Naive thymus-derived CD4-positive, alpha-beta T cell (primary cell): ENCODE measurements at regions not wholly inside any gene's neighbourhood (a gene's known extent, or its start where the extent isn't known, plus 50 kb on each side); places are given as distances from the start of the nearest gene placed in this dataset.

Experiments
- ATAC-seq: fragments of 150-1000 bp; cut with Tn5 transposase; 2 replicates; pipeline ENCODE4 v1.10.0; 2021; ENCODE audit warnings: mild to moderate bottlenecking, moderate library complexity
- CTCF ChIA-PET: fragments of 350-600 bp; sonication (Branson Sonifier 250); formaldehyde crosslinking; loops from one replicate; lab custom pipeline; 2021; ENCODE audit warnings: antibody characterized with exemption; lab: Charles Lee
- POLR2A ChIA-PET: fragments of 350-600 bp; sonication (Branson Sonifier 250); formaldehyde crosslinking; loops from one replicate; lab custom pipeline; 2021; ENCODE audit warnings: antibody characterized with exemption, inconsistent platforms; lab: Charles Lee
- DNase-seq, 9 donors: peaks; one replicate each; pipeline versions ENCODE4 v3.0.0 to v3.0.0-alpha.2; 2020 to 2022; ENCODE audit warnings: mixed read lengths in 1 of 9
- H3K27ac ChIP-seq: one replicate; pipeline ENCODE4 v1.7.0; 2013; ENCODE audit warnings: mild to moderate bottlenecking, low read depth, low read length, moderate library complexity
- H3K27me3 ChIP-seq, 2 donors: one replicate each; pipeline ENCODE4 v1.7.0; 2013; ENCODE audit warnings: low read length in 2 of 2, mild to moderate bottlenecking in 2 of 2, moderate library complexity in 2 of 2; ENCODE audit not compliant: control insufficient read depth in 2 of 2, insufficient read depth in 2 of 2
- H3K36me3 ChIP-seq, 3 experiments: 1 replicate in 2 of 3; 2 replicates in 1 of 3; pipeline ENCODE4 v1.7.0; 2013; ENCODE audit warnings: low read length in 3 of 3, mild to moderate bottlenecking in 3 of 3, moderate library complexity in 1 of 3; ENCODE audit not compliant: insufficient read depth in 3 of 3, control insufficient read depth in 2 of 3
- H3K4me1 ChIP-seq, 2 donors: one replicate each; pipeline ENCODE4 v1.7.0; 2013; ENCODE audit warnings: low read length in 2 of 2, mild to moderate bottlenecking in 2 of 2, moderate library complexity in 1 of 2; ENCODE audit not compliant: control insufficient read depth in 2 of 2, insufficient read depth in 2 of 2
- H3K4me3 ChIP-seq: 2 replicates; pipeline ENCODE4 v1.7.0; 2013; ENCODE audit warnings: mild to moderate bottlenecking, low read length
- H3K9me3 ChIP-seq, 3 experiments: 1 replicate in 2 of 3; 2 replicates in 1 of 3; pipeline ENCODE4 v1.7.0; 2013; ENCODE audit warnings: low read length in 3 of 3; ENCODE audit not compliant: control insufficient read depth in 2 of 3
- H3K27ac Mint-ChIP-seq, 9 donors: one replicate each; pipeline ENCODE4 v1.8.0; 2020 to 2022; ENCODE audit warnings: mixed read lengths in 9 of 9, mild to moderate bottlenecking in 8 of 9, moderate library complexity in 5 of 9, inconsistent platforms in 2 of 9
- H3K27me3 Mint-ChIP-seq, 5 donors: one replicate each; pipeline ENCODE4 v1.8.0; 2021 to 2022; ENCODE audit warnings: mixed read lengths in 5 of 5, mild to moderate bottlenecking in 1 of 5
- H3K36me3 Mint-ChIP-seq, 5 donors: one replicate each; pipeline ENCODE4 v1.8.0; 2020 to 2022; ENCODE audit warnings: mixed read lengths in 5 of 5, mild to moderate bottlenecking in 3 of 5, inconsistent platforms in 1 of 5
- H3K4me1 Mint-ChIP-seq, 7 donors: one replicate each; pipeline ENCODE4 v1.8.0; 2020 to 2022; ENCODE audit warnings: mixed read lengths in 7 of 7, mild to moderate bottlenecking in 3 of 7, inconsistent platforms in 1 of 7
- H3K4me3 Mint-ChIP-seq, 10 donors: one replicate each; pipeline ENCODE4 v1.8.0; 2020 to 2022; ENCODE audit warnings: mild to moderate bottlenecking in 10 of 10, mixed read lengths in 10 of 10, moderate library complexity in 6 of 10, inconsistent platforms in 2 of 10
- H3K9me3 Mint-ChIP-seq, 11 donors: one replicate each; pipeline ENCODE4 v1.8.0; 2020 to 2022; ENCODE audit warnings: mixed read lengths in 11 of 11, mild to moderate bottlenecking in 4 of 11, inconsistent platforms in 1 of 11, moderate library complexity in 1 of 11
- intact Hi-C, 2 donors: fragments of 100-400 bp; cut with micrococcal nuclease; formaldehyde crosslinking; loops; one replicate each; pipeline ENCODE4 v1.15.1; 2023

GRCh38 chr5:37892586-37892985, 52.7 kb upstream of the GDNF start:
- H3K4me3 Mint-ChIP-seq = no peak overlapping the region
- ChIA-PET POLR2A (no interaction called here), CTCF (no interaction called here)
- Histone ChIP-seq H3K4me3 (no peak overlapping the region), H3K27me3 (no peaks in the 10 kb centered on the region), H3K4me1 (no peaks in the 10 kb centered on the region), H3K27ac (no peak overlapping the region), H3K36me3 (no peaks in the 10 kb centered on the region), H3K9me3 (no peaks in the 10 kb centered on the region)
- H3K9me3 Mint-ChIP-seq = peaks cover 0 to 5% (median 0%) of the 10 kb centered on the region in 11 donors
- no peak overlapping the region for H3K27ac Mint-ChIP-seq
- no peaks in the 10 kb centered on the region for H3K4me1 Mint-ChIP-seq
- DNase-seq = no peak
- ATAC-seq = no peak
- no peaks in the 10 kb centered on the region for H3K36me3 Mint-ChIP-seq
- peaks cover 2 to 17% (median 9%) of the 10 kb centered on the region in 5 donors for H3K27me3 Mint-ChIP-seq
- intact Hi-C loops = no loop called here

GRCh38 chr5:37891832-37892231, 52.0 kb upstream of the GDNF start:
- ChIA-PET CTCF (no interaction called here), POLR2A (no interaction called here)
- no peaks in the 10 kb centered on the region for H3K27me3 ChIP-seq
- H3K4me3 ChIP-seq = no peak overlapping the region
- Mint-ChIP-seq H3K36me3 (no peaks in the 10 kb centered on the region), H3K4me3 (no peak overlapping the region), H3K27me3 (peaks cover 2 to 20% (median 8%) of the 10 kb centered on the region in 5 donors), H3K9me3 (peaks cover 0 to 5% (median 0%) of the 10 kb centered on the region in 11 donors), H3K27ac (no peak overlapping the region), H3K4me1 (no peaks in the 10 kb centered on the region)
- H3K9me3 ChIP-seq = no peaks in the 10 kb centered on the region
- intact Hi-C loops = no loop called here
- no peaks in the 10 kb centered on the region for H3K36me3 ChIP-seq
- no peaks in the 10 kb centered on the region for H3K4me1 ChIP-seq
- no peak overlapping the region for H3K27ac ChIP-seq
- ATAC-seq = no peak
- DNase-seq = no peak

GRCh38 chr5:37889612-37890317, 49.9 kb upstream of the GDNF start:
- Mint-ChIP-seq H3K36me3 (no peaks in the 10 kb centered on the region), H3K27ac (no peak overlapping the region), H3K4me1 (no peaks in the 10 kb centered on the region), H3K4me3 (no peak overlapping the region), H3K27me3 (peaks cover 0 to 24% (median 14%) of the 10 kb centered on the region in 5 donors), H3K9me3 (peaks cover 0 to 5% (median 2%) of the 10 kb centered on the region in 11 donors)
- ChIA-PET CTCF (no interaction called here), POLR2A (no interaction called here)
- DNase-seq (no peak), ATAC-seq (no peak)
- H3K4me1 ChIP-seq = no peaks in the 10 kb centered on the region
- intact Hi-C loops = no loop called here
- H3K4me3 ChIP-seq = no peak overlapping the region
- H3K36me3 ChIP-seq = no peaks in the 10 kb centered on the region
- no peaks in the 10 kb centered on the region for H3K27me3 ChIP-seq
- H3K9me3 ChIP-seq = no peaks in the 10 kb centered on the region
- H3K27ac ChIP-seq = no peak overlapping the region
